PFSK-1 (cell line): ENCODE measurements at regions not wholly inside any gene's neighbourhood (a gene's known extent, or its start where the extent isn't known, plus 50 kb on each side); places are given as distances from the start of the nearest gene placed in this dataset.

ENCODE experiments used
- FOXP2 ChIP-seq: optimal IDR thresholded peaks from 2 replicates; pipeline ENCODE3; 2011; ENCODE audit warnings: borderline replicate concordance, control low read depth, inconsistent platforms; ENCODE audit not compliant: insufficient read depth; ENCODE audit errors: extremely low read length, extremely low read depth
- POLR2AphosphoS5 ChIP-seq: IDR thresholded peaks from 2 replicates; pipeline ENCODE4 v1.6.1; 2012; ENCODE audit warnings: low read depth, mild to moderate bottlenecking, control low read depth, low read length, moderate library complexity
- SIN3A ChIP-seq: IDR thresholded peaks from 2 replicates; pipeline ENCODE4 v1.6.1; 2012; ENCODE audit warnings: mild to moderate bottlenecking, low read length, moderate library complexity, borderline replicate concordance; ENCODE audit not compliant: insufficient read depth
- TAF1 ChIP-seq: IDR thresholded peaks from 2 replicates; pipeline ENCODE4 v1.6.1; 2012; ENCODE audit warnings: low read length, control low read depth, borderline replicate concordance; ENCODE audit not compliant: insufficient read depth
- TF ChIP-seq, protein P1 (sequence below), 2 experiments: IDR thresholded peaks; 2 replicates each; pipeline versions ENCODE4 v1.6.1 to v1.8.0; 2011 to 2012; ENCODE audit warnings: low read depth in 2 of 2, low read length in 2 of 2, control low read depth in 1 of 2, inconsistent platforms in 1 of 2, mild to moderate bottlenecking in 1 of 2, moderate library complexity in 1 of 2; ENCODE audit not compliant: insufficient read depth in 1 of 2

DNA sequence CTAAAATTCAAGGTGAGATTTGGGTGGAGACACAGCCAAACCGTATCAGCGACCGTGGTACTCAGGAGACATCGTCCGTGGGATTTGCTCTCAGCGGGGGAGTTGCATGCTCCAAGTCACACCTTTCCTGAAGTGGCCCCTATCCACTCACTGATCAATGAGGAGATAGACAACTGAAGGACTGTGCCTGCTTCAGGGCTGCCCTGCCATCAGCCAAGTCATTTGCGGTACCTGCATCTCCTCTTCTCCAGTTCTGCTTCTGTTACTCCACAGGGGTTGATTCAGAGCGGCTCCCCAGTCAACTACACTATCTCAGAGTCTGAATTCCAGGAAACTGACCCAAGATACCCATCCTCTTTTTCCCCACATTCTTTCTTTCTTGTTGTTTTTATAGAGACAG, 184.1 kb downstream of the MREG start:
- TF ChIP-seq SIN3A: no peak
- TF ChIP-seq POLR2AphosphoS5: no peak
- no peak for TF ChIP-seq TAF1
- TF ChIP-seq FOXP2: no peak

DNA sequence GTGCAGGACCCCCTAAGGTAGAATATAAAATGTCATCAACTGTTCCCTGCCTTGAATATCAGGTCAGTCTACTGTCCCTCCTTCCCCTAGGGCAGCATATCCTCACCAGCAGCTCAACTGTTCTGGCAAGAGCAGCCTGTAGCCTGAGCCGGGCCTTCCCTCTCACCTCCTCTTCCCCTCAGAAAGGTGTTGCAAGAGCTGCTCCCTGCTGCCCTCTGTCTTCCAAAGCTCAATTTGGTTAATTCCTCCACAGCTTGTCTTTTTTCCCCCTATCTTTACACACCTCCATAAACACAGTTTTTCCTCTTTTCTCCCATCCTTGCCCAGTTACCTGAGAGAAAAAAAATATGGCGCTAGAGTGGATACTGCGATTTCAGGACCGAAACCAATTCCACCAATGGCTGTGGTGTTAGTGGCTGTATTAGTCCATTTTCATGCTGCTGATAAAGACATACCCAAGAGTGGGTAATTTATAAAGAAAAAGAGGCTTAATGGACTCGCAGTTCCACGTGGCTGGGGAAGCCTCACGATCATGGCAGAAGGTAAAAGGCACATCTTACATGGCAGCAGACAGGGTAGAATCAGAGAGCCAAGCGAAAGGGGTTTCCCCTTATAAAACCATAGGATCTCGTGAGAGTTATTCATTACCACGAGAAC, 184.7 kb downstream of the MREG start:
- TF ChIP-seq POLR2AphosphoS5: no peak
- no peak for TF ChIP-seq FOXP2
- no peak for TF ChIP-seq SIN3A
- TF ChIP-seq, protein P1, sequence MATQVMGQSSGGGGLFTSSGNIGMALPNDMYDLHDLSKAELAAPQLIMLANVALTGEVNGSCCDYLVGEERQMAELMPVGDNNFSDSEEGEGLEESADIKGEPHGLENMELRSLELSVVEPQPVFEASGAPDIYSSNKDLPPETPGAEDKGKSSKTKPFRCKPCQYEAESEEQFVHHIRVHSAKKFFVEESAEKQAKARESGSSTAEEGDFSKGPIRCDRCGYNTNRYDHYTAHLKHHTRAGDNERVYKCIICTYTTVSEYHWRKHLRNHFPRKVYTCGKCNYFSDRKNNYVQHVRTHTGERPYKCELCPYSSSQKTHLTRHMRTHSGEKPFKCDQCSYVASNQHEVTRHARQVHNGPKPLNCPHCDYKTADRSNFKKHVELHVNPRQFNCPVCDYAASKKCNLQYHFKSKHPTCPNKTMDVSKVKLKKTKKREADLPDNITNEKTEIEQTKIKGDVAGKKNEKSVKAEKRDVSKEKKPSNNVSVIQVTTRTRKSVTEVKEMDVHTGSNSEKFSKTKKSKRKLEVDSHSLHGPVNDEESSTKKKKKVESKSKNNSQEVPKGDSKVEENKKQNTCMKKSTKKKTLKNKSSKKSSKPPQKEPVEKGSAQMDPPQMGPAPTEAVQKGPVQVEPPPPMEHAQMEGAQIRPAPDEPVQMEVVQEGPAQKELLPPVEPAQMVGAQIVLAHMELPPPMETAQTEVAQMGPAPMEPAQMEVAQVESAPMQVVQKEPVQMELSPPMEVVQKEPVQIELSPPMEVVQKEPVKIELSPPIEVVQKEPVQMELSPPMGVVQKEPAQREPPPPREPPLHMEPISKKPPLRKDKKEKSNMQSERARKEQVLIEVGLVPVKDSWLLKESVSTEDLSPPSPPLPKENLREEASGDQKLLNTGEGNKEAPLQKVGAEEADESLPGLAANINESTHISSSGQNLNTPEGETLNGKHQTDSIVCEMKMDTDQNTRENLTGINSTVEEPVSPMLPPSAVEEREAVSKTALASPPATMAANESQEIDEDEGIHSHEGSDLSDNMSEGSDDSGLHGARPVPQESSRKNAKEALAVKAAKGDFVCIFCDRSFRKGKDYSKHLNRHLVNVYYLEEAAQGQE (IDR thresholded peaks at IDR 0.05; ENCODE audit: insufficient read depth in 1 of 2, low read depth in 2 of 2, low read length in 2 of 2): no peak
- no peak for TF ChIP-seq TAF1

DNA sequence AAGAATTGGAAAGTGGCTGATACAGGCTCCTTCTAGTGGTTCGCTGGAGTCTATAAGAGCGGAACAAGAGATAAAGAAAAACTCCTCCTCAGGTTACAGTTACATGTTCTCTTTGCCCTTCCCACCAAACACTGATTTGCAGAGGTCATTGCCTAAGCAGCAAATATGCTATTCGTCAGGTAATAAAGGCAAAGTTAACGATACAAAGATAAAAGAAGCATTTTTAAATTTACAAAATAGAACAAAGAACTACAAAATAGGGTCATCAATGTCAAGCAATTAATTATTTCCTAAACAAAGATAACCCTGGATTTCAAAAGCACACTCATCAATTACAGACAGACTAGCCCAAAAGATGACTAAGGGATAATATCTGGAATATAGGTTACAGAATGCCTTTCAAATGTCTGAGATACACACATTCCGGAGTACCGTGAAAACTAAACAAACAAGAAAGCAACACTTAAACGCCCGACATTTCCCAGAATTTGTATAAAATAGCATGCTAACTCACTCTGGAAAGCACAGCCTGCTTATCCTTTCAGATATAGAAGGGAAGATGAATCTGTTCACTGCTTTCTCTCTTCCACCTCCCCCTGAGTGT, 186.4 kb downstream of the MREG start:
- TF ChIP-seq SIN3A (no peak), FOXP2 (no peak), TAF1 (no peak), POLR2AphosphoS5 (no peak)
- TF ChIP-seq, protein P1 (IDR thresholded peaks at IDR 0.05; ENCODE audit: insufficient read depth in 1 of 2, low read depth in 2 of 2, low read length in 2 of 2): no peak

DNA sequence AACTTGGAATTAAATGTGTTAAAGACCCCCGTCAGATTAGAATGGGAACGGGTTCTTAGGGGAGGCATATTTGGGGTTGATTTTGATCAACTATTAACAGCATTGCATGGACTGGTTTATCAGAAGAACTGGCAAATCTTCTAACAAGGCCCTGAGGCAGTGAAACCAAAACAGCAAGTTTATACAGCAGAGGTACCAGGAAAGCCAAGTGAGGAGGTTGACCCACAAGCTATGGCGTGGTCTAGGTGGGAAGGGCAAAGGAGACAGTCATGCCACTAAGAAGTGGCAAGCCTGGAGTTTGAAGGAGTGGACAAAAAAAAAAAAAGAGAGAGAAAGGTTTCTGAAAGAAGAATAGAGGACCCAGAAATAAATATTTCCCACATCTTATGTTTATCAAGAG, 187.0 kb downstream of the MREG start:
- TF ChIP-seq TAF1 (no peak), FOXP2 (no peak), SIN3A (no peak), POLR2AphosphoS5 (no peak)
- TF ChIP-seq, protein P1 (IDR thresholded peaks at IDR 0.05; ENCODE audit: insufficient read depth in 1 of 2, low read depth in 2 of 2, low read length in 2 of 2): no peak

DNA sequence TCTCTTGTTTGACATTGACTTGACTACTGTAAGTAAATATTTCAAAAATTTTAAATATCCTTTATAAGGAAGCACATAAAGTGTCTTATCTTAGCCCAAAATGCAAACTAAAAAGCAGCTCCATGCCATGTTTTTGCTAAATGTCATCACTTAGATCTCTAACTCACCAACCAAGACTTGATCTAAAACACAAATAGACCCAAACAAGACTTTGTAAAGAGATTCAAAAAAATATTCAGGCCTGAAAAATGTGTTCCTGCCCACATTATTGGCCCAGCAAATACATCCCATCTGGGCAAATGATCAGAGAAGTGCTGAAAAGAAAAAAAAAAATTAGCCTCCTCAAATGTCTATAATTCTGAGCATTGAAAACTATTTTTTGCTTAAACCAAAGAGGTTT, 187.6 kb downstream of the MREG start:
- TF ChIP-seq, protein P1 (IDR thresholded peaks at IDR 0.05; ENCODE audit: insufficient read depth in 1 of 2, low read depth in 2 of 2, low read length in 2 of 2): no peak
